ENCODE measurements at regions not wholly inside any gene's neighbourhood (a gene's known extent, or its start where the extent isn't known, plus 50 kb on each side); places are given as distances from the start of the nearest gene placed in this dataset.
"Not testable (repeated sequence)": the region's sequence is repeated elsewhere in the genome, so short reads cannot be mapped to it uniquely, and the experiment has no call there.

- H3K4me3 Mint-ChIP-seq, result no peak overlapping the region
- peaks cover 9% of the 10 kb centered on the region for H3K27me3 Mint-ChIP-seq
- no peaks in the 10 kb centered on the region for H3K9me3 Mint-ChIP-seq
- POLR2A ChIA-PET, result no interaction called here
- CTCF ChIA-PET, result interaction anchor here (1.1 kb wide), 1 partner anchor 9 kb away, joined by 4 read pairs; no protein-coding TSS in a partner anchor
- H3K27ac Mint-ChIP-seq, result no peak overlapping the region
- DNase-seq, result no peak
- no peaks in the 10 kb centered on the region for H3K4me1 Mint-ChIP-seq
- no peaks in the 10 kb centered on the region for H3K36me3 Mint-ChIP-seq (ENCODE audit: low read depth)
Measured at GRCh38 chr1:25126562-25126961, 105.7 kb downstream of the SYF2 start.

- no peak for DNase-seq
- H3K9me3 Mint-ChIP-seq, result no peaks in the 10 kb centered on the region
- no peak overlapping the region for H3K27ac Mint-ChIP-seq
- no peak overlapping the region for H3K4me3 Mint-ChIP-seq
- ChIA-PET POLR2A (interaction anchor here (0.6 kb wide), 1 partner anchor 247 kb away, joined by 3 read pairs; no protein-coding TSS in a partner anchor), CTCF (interaction anchor here (2.4 kb wide), 1 partner anchor 275 kb away, joined by 5 read pairs; no protein-coding TSS in a partner anchor)
- no peaks in the 10 kb centered on the region for H3K36me3 Mint-ChIP-seq (ENCODE audit: low read depth)
- H3K4me1 Mint-ChIP-seq, result peaks cover 18% of the 10 kb centered on the region
- H3K27me3 Mint-ChIP-seq, result peaks cover 2% of the 10 kb centered on the region
Measured at GRCh38 chr1:25123551-25123950, 108.8 kb downstream of the SYF2 start.

DNA sequence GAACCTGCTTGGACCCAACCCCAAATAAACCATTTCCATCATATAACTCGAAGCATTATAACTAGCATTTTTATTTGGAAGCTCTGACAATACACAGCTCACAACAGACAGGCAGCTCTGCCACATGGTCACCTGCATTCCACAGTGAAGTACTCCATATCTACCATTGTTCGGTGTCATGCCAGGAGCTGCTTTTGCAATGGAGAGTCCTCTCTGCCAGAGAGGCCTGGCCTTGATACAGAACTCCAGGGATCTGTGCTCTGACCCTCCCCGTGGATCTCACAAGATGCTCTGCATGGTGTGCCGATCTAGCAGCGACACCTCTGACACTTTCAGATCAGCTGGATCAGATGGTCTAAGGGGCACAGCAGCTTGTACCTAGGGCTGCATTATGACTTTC is 109.6 kb downstream of the SYF2 start:
- no peak overlapping the region for H3K27ac Mint-ChIP-seq
- H3K27me3 Mint-ChIP-seq, result peaks cover 2% of the 10 kb centered on the region
- no peak for DNase-seq
- no peaks in the 10 kb centered on the region for H3K9me3 Mint-ChIP-seq
- H3K36me3 Mint-ChIP-seq (ENCODE audit: low read depth), result no peaks in the 10 kb centered on the region
- H3K4me1 Mint-ChIP-seq, result peaks cover 21% of the 10 kb centered on the region
- no peak overlapping the region for H3K4me3 Mint-ChIP-seq
- ChIA-PET POLR2A (interaction anchor here (0.6 kb wide), 1 partner anchor 246 kb away, joined by 3 read pairs; no protein-coding TSS in a partner anchor), CTCF (interaction anchor here (1.1 to 2.4 kb wide), 2 partner anchors 274 to 708 kb away, joined by 3 to 5 read pairs; no protein-coding TSS in a partner anchor)

- peaks cover 8% of the 10 kb centered on the region for H3K27me3 Mint-ChIP-seq
- H3K4me1 Mint-ChIP-seq, result peaks cover 21% of the 10 kb centered on the region
- no peaks in the 10 kb centered on the region for H3K9me3 Mint-ChIP-seq
- POLR2A ChIA-PET, result no interaction called here
- CTCF ChIA-PET, result no interaction called here
- no peak for DNase-seq
- no peak overlapping the region for H3K4me3 Mint-ChIP-seq
- no peak overlapping the region for H3K27ac Mint-ChIP-seq
- H3K36me3 Mint-ChIP-seq (ENCODE audit: low read depth), result no peaks in the 10 kb centered on the region
Measured at GRCh38 chr1:25120281-25120680, 112.0 kb downstream of the SYF2 start.

DNA sequence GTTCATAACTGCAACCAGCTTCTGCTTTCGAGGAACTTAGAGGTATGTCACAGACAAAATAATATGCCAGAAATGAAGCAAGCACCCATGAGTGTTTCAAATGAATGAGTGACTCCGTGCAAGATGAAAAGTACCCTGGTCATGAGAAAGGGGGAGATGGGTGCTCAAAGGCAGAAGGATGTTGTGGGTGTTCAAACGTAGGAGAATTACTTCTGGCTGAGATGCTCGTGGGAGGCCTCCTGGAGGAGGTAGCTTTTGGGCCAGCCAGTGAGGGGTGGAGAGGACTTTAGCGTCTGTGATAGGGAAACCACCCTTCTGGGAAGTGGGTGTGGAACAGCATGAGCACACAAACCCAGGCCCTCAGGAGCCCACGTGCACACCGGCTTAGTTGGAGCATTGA is 113.8 kb downstream of the SYF2 start:
- no peak for DNase-seq
- Mint-ChIP-seq H3K27ac (no peak overlapping the region), H3K27me3 (peaks cover 20% of the 10 kb centered on the region), H3K36me3 (ENCODE audit: low read depth) (no peaks in the 10 kb centered on the region), H3K9me3 (no peaks in the 10 kb centered on the region), H3K4me1 (peaks cover 21% of the 10 kb centered on the region), H3K4me3 (no peak overlapping the region)
- ChIA-PET POLR2A (no interaction called here), CTCF (interaction anchor here (1.3 kb wide), 1 partner anchor 15 kb away, joined by 4 read pairs; no protein-coding TSS in a partner anchor)

DNA sequence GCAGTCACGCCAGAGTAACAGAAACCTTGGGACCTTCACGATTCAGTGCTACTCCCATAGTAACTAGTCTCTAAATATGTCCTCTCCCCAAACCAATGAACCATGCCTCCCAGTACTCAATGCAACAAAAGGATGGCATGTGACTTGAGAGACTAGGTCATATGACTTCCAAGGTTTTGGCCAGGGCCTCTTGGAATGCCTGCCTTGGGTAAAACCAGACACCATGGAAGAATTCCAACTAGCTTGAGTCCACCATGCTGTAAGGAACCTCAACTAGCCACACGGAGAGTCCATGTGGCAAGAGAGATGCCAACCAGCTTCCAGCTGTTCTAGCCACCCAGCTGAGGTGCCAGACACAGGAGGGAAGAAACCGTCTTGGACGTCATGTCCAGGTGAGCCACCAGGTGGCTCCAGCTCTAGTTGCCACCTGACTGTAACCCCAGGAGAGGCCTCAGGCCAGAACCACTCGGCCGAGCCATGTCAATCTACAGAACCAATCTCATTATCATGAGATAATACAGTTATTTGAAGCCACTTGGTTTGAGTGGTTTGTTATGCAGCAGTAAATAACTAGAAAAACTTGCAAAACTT is 115.0 kb downstream of the SYF2 start:
- Mint-ChIP-seq H3K4me1 (peaks cover 21% of the 10 kb centered on the region), H3K36me3 (ENCODE audit: low read depth) (no peaks in the 10 kb centered on the region), H3K4me3 (no peak overlapping the region), H3K27ac (no peak overlapping the region), H3K27me3 (peaks cover 20% of the 10 kb centered on the region), H3K9me3 (no peaks in the 10 kb centered on the region)
- peak; percentile 27 for DNase-seq
- ChIA-PET CTCF (interaction anchor here (0.5 to 1.5 kb wide), 6 partner anchors 10 to 254 kb away, joined by 3 to 4 read pairs (median 4); no protein-coding TSS in a partner anchor), POLR2A (no interaction called here)

DNA sequence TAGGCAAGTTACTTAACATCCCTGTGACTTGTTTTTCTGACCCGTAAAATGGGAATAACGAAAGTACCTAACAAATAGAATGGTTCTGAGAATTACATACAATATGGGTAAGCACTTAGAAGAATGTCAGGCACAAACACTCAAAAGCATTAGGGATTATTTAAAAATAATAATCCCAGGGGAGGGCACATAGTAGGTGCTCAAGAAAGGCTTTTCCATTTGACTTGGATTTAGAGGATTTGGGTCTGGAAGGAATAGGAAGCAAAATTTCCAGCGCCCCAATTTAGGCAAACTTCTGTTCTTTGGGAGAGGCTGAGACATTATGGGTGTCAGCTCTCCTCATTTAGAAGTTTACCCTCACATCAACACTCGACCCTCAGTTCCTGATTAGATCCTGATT is 115.5 kb downstream of the SYF2 start:
- ChIA-PET POLR2A (no interaction called here), CTCF (interaction anchor here (0.5 to 1.5 kb wide), 6 partner anchors 10 to 254 kb away, joined by 3 to 4 read pairs (median 4); no protein-coding TSS in a partner anchor)
- no peaks in the 10 kb centered on the region for H3K9me3 Mint-ChIP-seq
- H3K27ac Mint-ChIP-seq, result no peak overlapping the region
- H3K4me1 Mint-ChIP-seq, result peaks cover 21% of the 10 kb centered on the region
- no peak overlapping the region for H3K4me3 Mint-ChIP-seq
- DNase-seq, result no peak
- H3K36me3 Mint-ChIP-seq (ENCODE audit: low read depth), result no peaks in the 10 kb centered on the region
- H3K27me3 Mint-ChIP-seq, result peaks cover 20% of the 10 kb centered on the region

DNA sequence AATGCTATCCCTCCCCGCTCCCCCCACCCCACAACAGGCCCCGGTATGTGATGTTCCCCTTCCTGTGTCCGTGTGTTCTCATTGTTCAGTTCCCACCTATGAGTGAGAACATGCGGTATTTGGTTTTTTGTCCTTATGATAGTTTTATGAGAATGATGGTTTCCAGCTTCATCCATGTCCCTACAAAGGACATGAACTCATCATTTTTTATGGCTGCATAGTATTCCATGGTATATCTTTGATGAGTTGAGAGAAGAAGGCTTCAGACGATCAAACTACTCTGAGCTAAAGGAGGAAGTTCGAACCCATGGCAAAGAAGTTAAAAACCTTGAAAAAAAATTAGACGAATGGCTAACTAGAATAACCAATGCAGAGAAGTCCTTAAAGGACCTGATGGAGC is 116.2 kb downstream of the SYF2 start:
- H3K36me3 Mint-ChIP-seq (ENCODE audit: low read depth); H3K4me3 Mint-ChIP-seq; H3K9me3 Mint-ChIP-seq; POLR2A ChIA-PET; DNase-seq; CTCF ChIA-PET; H3K27ac Mint-ChIP-seq: not testable (repeated sequence)
- H3K4me1 Mint-ChIP-seq, result peaks cover 21% of the 10 kb centered on the region
- peaks cover 20% of the 10 kb centered on the region for H3K27me3 Mint-ChIP-seq

GRCh38 chr1:25113731-25114130 is 118.6 kb downstream of the SYF2 start:
- CTCF ChIA-PET, result no interaction called here
- H3K4me3 Mint-ChIP-seq, result no peak overlapping the region
- POLR2A ChIA-PET, result no interaction called here
- peaks cover 14% of the 10 kb centered on the region for H3K4me1 Mint-ChIP-seq
- no peak overlapping the region for H3K27ac Mint-ChIP-seq
- DNase-seq, result no peak
- peaks cover 12% of the 10 kb centered on the region for H3K36me3 Mint-ChIP-seq (ENCODE audit: low read depth)
- peaks cover 16% of the 10 kb centered on the region for H3K9me3 Mint-ChIP-seq
- peaks cover 20% of the 10 kb centered on the region for H3K27me3 Mint-ChIP-seq

DNA sequence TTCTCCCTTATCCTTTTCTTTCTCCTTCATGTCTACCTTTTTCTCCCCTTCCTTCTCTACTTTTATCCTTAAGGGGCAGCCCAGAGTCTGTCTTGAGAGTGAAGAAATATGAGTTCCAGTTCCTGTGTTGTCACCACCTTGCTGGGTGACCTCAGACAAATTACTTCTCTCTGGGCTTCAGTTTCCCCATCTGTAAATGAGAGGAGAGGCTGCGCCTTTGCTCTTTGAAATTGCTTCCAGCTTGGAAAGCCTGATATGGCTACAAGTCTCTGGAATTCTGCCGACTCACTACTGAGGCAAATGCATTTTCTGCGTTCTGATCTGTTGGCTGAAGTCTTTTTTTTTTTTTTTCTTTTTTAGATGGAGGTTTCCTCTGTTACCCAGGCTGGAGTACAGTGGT is 119.2 kb downstream of the SYF2 start:
- ChIA-PET CTCF (no interaction called here), POLR2A (no interaction called here)
- H3K4me3 Mint-ChIP-seq, result no peak overlapping the region
- DNase-seq, result no peak
- H3K27ac Mint-ChIP-seq, result no peak overlapping the region
- H3K36me3 Mint-ChIP-seq (ENCODE audit: low read depth), result peaks cover 12% of the 10 kb centered on the region
- H3K9me3 Mint-ChIP-seq, result peaks cover 16% of the 10 kb centered on the region
- peaks cover 20% of the 10 kb centered on the region for H3K27me3 Mint-ChIP-seq
- peaks cover 10% of the 10 kb centered on the region for H3K4me1 Mint-ChIP-seq

DNA sequence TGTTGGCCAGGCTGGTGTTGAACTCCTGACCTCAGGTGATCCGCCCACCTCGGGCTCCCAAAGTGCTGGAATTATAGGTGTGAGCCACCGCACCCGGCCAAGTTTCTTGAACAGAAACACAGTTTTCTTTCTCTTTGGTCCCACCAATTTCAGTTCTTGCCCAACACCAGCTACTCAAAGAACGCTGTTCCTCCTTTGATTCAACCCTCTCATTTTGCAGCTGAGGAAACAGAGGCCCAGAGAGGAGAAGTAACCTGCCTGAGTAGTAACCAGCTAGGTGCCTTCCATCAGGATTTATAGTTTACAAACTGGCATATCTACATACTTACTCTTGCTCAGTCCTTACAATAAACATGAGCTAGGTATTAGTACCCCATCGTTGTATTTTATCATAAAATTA is 119.9 kb downstream of the SYF2 start:
- H3K9me3 Mint-ChIP-seq, result peaks cover 16% of the 10 kb centered on the region
- no peak for DNase-seq
- H3K27ac Mint-ChIP-seq, result no peak overlapping the region
- peaks cover 12% of the 10 kb centered on the region for H3K36me3 Mint-ChIP-seq (ENCODE audit: low read depth)
- no peak overlapping the region for H3K4me3 Mint-ChIP-seq
- H3K27me3 Mint-ChIP-seq, result peaks cover 20% of the 10 kb centered on the region
- H3K4me1 Mint-ChIP-seq, result peaks cover 10% of the 10 kb centered on the region
- POLR2A ChIA-PET, result no interaction called here
- CTCF ChIA-PET, result interaction anchor here (0.7 to 1.4 kb wide), 2 partner anchors 12 to 13 kb away, joined by 3 to 5 read pairs; no protein-coding TSS in a partner anchor

DNA sequence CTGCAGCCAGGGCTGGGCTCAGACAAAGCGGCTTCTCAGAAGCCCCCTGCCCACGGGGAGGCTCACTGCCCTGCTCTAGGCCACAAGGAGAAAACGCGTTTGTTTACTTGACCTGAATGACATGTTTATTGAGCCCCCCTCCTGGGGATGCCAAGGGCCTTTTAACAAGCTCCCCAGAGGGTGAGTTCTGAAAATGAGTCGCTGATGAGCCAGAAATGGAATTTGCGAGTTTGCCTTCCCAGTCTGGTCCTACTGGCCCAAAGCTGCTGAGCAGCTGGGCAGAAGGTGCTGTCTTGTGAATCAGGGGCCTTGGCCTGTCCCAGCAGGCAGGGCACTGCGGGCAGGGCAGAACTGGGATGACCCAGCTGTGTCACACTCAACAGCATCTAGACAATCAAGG is 120.6 kb downstream of the SYF2 start:
- Mint-ChIP-seq H3K9me3 (peaks cover 16% of the 10 kb centered on the region), H3K4me3 (no peak overlapping the region), H3K27ac (no peak overlapping the region), H3K4me1 (peaks cover 11% of the 10 kb centered on the region), H3K36me3 (ENCODE audit: low read depth) (peaks cover 12% of the 10 kb centered on the region), H3K27me3 (peaks cover 20% of the 10 kb centered on the region)
- DNase-seq, result no peak
- ChIA-PET CTCF (interaction anchor here (0.7 to 1.4 kb wide), 3 partner anchors 10 to 786 kb away, joined by 3 to 5 read pairs (median 4); no protein-coding TSS in a partner anchor), POLR2A (no interaction called here)

DNA sequence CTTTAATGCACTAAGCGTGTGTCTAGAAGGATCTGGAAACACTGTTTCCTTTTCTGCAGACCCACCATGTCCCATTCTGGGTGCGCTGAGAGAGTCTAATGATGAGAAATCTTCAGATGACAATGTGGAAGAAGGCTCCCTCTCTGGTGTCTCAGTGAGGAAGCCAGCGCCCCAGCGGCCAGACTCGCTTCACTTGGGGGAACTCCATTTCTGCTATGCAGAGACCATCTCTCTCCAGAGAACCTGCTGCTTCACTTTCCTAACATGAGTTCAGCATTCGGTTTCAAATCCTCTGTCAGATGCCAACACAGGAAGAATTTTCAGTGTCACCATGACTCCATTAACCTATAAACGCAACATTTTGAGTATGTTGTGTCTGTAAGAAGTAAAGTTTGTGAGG is 121.8 kb downstream of the SYF2 start:
- H3K36me3 Mint-ChIP-seq (ENCODE audit: low read depth), result peaks cover 12% of the 10 kb centered on the region
- ChIA-PET POLR2A (no interaction called here), CTCF (no interaction called here)
- DNase-seq, result no peak
- no peak overlapping the region for H3K27ac Mint-ChIP-seq
- H3K4me1 Mint-ChIP-seq, result peaks cover 22% of the 10 kb centered on the region
- H3K9me3 Mint-ChIP-seq, result peaks cover 16% of the 10 kb centered on the region
- no peak overlapping the region for H3K4me3 Mint-ChIP-seq
- H3K27me3 Mint-ChIP-seq, result peaks cover 16% of the 10 kb centered on the region

GRCh38 chr1:25110036-25110435 is 122.3 kb downstream of the SYF2 start:
- peaks cover 12% of the 10 kb centered on the region for H3K36me3 Mint-ChIP-seq (ENCODE audit: low read depth)
- no peak overlapping the region for H3K27ac Mint-ChIP-seq
- H3K9me3 Mint-ChIP-seq, result peaks cover 16% of the 10 kb centered on the region
- H3K4me1 Mint-ChIP-seq, result peaks cover 25% of the 10 kb centered on the region
- peaks cover 12% of the 10 kb centered on the region for H3K27me3 Mint-ChIP-seq
- POLR2A ChIA-PET, result no interaction called here
- DNase-seq, result no peak
- H3K4me3 Mint-ChIP-seq, result no peak overlapping the region
- CTCF ChIA-PET, result no interaction called here
